Cardiac fibroblast (primary cell): ENCODE measurements at regions not wholly inside any gene's neighbourhood (a gene's known extent, or its start where the extent isn't known, plus 50 kb on each side); places are given as distances from the start of the nearest gene placed in this dataset.
A peak's percentile ranks its signal among the peaks of the same experiment; 100 is the strongest.

Experiments used
- DNase-seq, 2 donors: peaks; one replicate each; pipeline versions ENCODE4 v3.0.0 to v3.0.0-alpha.2; 2010; ENCODE audit warnings: low read depth in 2 of 2
- H3K4me3 ChIP-seq, 2 donors: replicated peaks in 1 of 2; 1 replicate in 1 of 2; 2 replicates in 1 of 2; pipeline ENCODE4 v1.5.1; 2011; ENCODE audit warnings: low read depth in 2 of 2, low read length in 2 of 2, mild to moderate bottlenecking in 2 of 2, moderate library complexity in 1 of 2
- TF ChIP-seq, protein P1 (sequence below): IDR thresholded peaks from one replicate; pipeline ENCODE4 v1.5.1; 2011; ENCODE audit warnings: low read depth, mild to moderate bottlenecking, low read length, inconsistent platforms

DNA sequence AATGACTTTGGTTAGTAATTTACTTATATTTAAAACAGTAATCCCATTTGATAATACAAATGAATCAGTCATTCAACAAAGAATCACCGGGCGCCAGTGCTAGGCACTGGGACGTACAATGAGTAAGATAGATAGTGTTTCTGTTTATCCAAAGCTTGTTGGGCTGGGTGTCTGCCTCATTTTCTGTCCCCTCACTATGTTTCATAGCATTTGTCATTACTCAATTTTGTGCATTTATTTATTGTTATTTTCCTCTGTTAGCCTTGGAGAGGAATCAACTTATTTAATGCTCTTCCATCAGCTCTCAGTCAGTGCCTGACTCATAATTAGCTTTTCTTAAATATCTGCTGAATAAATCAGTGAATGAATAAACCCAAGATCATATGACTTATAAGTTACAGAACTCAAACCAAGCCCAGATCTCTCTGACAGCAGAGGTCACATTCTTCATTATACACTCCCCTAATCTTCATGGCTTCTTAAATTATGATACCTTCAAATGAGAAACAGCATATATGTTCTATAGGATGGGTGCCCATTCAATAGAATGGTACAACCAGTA is 86.2 kb downstream of the TSPAN8 start:
- H3K4me3 ChIP-seq, result no peak overlapping the region
- TF ChIP-seq, protein P1, sequence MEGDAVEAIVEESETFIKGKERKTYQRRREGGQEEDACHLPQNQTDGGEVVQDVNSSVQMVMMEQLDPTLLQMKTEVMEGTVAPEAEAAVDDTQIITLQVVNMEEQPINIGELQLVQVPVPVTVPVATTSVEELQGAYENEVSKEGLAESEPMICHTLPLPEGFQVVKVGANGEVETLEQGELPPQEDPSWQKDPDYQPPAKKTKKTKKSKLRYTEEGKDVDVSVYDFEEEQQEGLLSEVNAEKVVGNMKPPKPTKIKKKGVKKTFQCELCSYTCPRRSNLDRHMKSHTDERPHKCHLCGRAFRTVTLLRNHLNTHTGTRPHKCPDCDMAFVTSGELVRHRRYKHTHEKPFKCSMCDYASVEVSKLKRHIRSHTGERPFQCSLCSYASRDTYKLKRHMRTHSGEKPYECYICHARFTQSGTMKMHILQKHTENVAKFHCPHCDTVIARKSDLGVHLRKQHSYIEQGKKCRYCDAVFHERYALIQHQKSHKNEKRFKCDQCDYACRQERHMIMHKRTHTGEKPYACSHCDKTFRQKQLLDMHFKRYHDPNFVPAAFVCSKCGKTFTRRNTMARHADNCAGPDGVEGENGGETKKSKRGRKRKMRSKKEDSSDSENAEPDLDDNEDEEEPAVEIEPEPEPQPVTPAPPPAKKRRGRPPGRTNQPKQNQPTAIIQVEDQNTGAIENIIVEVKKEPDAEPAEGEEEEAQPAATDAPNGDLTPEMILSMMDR, result no peak
- peak in 1 of 2 donors; percentile 9 for DNase-seq

DNA sequence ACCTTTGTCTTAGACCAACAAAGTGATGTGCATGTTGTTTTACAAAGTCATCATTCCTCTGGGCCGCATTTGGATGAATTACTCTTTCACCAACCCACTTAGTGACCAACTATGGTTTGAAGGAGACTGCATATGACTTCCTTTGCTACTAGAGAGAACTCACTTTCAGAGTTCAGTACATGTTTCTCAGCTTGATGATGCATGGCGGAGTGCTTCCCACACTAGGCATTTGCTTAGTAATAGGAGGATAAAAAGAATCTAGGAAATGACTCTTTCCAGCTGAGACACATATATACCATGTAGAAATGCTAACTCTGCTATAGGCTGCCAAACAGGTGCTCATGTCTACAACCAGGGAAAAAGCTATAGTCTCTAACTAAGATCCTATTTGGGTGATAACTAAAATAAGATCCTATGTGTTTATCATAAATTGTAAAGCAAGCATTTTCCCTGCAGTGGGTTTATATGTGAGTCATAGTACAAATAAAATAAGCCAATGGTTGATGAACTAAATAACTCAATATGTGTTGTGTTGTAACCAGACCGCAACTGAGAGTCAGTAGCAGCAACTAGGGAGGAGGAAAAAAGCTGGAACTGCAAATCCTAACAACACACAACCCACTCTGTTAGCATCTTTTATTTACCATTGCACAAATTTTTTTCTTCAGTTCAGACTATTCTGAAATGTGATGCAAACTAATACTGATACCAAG is 87.2 kb downstream of the TSPAN8 start:
- TF ChIP-seq, protein P1, result no peak
- H3K4me3 ChIP-seq, result no peak overlapping the region
- DNase-seq, result peak in 1 of 2 donors; percentile 37

DNA sequence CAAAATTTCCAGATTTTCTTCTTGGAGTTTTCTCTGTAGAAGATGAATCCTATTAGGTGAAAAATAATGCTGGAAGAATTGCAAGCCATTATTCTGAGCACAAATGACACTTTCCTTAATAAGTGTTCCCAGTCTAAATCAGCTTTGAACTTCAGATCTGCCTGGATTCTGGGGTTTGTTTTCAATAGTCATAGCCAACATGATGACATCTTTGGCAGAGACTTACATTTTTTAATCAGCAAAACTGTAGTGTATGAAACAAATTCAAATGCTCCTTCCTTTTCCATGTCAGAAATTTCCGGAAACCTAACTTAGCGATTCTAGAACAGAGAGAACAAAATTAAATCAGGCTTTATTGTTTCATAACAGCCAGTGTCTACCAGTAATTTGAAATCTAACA is 88.5 kb downstream of the TSPAN8 start:
- no peak overlapping the region for H3K4me3 ChIP-seq
- peak in 1 of 2 donors; percentile 57 for DNase-seq
- TF ChIP-seq, protein P1, result no peak

DNA sequence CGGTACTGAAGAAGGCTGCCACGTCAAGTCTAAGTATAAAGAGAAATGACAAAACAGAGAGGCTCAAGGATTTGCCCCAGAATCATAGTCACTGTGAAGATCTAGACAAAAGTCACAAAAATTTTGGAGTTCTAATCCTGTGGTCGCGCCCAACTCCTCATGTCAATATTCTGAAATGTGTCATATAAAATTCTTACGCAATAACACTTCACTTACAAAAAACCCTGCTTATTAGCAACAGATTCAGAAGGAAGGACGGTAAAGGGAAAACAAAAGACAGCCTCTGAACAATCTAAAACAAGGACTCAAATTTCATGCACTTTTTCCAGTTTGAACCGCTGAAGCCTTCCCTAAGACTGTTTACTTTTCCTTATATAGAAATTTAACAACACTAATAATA is 94.7 kb downstream of the TSPAN8 start:
- H3K4me3 ChIP-seq, result no peak overlapping the region
- TF ChIP-seq, protein P1, result no peak
- no peak for DNase-seq

DNA sequence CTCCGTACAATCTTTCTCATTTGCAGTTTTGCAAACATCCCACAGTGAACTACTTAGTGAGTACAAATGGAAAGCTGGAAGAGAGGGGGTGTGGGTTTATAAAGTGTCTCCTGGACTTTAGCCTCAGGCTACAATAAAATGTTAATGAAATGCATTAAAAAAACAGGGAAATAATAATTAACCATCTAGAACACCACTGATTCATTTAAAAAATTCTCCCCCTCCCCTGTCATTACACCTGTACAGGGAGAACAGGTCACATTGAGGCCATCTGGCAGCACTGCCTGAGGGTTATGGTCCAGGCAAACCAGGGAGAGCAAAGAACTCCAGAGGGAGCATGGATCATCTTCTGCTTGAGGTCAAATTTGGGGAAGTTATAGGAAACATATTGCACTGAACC is 96.3 kb downstream of the TSPAN8 start:
- no peak for DNase-seq
- no peak overlapping the region for H3K4me3 ChIP-seq
- TF ChIP-seq, protein P1, result no peak

DNA sequence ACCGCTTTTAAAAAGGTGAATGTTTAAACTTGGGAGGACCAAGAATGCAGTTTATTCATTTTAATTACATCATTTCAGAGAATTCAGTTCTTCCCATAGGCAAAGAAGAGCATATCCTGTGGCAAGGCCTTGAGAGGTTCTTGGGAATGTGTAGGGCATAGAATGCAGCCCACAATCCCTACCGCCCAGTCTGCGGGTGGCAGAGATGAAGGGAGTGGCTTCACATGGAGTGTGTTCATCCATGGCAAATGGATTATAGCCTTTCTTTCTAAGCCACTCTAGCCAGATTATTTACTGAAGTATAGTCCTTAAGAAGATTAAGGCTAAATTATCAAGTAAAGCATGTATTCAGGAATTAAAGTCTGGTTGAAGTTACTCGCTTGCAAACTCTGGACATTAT is 97.4 kb downstream of the TSPAN8 start:
- no peak overlapping the region for H3K4me3 ChIP-seq
- no peak for DNase-seq
- TF ChIP-seq, protein P1, result no peak
